GM21786 (cell line): ENCODE measurements at regions not wholly inside any gene's neighbourhood (a gene's known extent, or its start where the extent isn't known, plus 50 kb on each side); places are given as distances from the start of the nearest gene placed in this dataset.
"Not testable (repeated sequence)": the region's sequence is repeated elsewhere in the genome, so short reads cannot be mapped to it uniquely, and the experiment has no call there.

Source experiments
- ATAC-seq: cut with Tn5 transposase; IDR thresholded peaks from one replicate; pipeline ENCODE4 v1.9.1; 2021; ENCODE audit not compliant: unreplicated experiment

DNA sequence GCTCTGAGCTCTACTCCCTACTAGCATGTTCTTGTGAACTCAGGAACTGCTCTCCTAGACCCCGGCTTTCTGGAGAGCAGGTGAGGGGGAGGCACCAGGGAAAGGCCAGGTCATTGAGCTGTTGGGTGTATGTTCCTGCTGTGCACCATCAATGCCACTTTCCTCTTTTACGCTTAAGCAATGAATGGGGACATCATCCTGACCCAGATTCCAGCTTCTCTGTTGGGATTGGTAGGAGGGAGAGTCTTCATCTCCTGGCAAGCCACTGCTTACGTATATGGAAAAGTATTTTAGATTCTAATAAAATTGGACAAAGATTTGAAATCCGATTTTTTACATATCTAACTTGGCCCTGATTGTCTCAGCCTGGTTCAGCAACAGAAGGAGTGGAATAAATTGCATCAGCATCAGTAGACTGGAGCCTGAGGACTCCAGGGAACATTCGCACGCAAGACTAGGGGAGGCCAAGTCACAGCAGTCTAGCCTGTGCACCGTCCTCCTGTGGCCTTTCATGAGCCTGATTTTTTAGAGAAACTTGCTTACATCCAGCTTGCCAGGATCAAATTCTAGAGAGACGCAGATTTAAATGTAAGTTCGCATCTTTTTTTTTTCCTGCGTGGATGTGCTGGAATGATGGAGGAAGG, 439.3 kb downstream of the RPIA start:
- ATAC-seq: not testable (repeated sequence)

DNA sequence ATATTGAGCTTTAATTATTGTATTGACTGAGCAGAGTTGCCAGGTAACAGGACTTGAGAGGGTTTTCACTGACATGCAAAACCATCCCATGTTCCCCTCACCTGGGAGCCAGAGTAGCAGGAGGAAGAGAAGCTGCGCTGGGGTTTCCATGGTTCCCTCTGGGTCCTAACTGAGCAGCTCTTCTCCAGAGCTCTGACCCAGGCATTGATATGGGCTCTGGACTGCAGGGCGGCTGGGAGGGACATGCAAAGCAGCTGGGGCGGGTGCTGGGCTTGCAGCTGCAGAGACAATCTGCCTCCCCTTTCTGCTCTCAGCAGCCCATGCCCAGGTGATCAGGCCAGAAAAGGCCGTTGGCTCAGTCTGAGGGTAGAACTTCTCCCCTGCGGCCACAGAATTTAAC, 451.5 kb downstream of the RPIA start:
- ATAC-seq: not testable (repeated sequence)

DNA sequence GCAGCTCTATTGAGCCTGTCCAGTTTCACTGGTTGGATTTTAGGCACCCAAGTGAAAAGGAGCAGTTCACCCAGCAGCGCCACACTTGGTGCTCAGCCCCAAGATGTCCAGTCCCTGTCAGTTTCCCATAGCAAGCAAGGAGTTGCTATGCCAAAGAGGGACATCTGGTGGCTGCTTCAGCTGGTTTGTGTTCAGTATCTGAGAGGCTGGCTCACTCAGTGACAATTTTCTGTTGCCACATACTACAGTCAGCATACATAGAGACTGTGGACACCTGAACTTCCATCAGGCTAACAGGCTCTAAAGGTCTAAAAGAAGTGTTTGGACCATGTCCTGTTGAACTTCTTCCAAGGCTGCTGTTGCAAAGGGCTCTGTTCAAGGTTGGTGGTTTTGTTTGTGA, 453.9 kb downstream of the RPIA start:
- not testable (repeated sequence) for ATAC-seq

DNA sequence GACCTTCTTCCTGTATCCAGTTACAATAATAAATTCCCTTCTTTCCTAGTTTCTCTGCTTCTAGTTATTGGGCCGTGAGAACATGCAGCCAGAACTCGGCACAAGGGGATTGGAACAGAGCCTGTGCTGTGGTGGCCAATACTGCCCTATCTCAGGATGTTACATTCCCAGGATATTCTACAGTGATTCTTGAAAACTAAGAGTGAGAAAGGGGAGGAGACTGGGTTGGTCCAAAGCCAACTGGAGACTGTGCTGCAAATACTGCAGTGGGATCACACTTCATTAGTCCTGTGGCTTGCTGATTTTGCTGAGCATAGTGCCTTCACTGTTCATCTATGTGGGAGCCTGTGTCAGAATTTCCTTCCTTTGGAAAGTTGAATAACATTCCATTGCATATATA, 456.8 kb downstream of the RPIA start:
- ATAC-seq: not testable (repeated sequence)

DNA sequence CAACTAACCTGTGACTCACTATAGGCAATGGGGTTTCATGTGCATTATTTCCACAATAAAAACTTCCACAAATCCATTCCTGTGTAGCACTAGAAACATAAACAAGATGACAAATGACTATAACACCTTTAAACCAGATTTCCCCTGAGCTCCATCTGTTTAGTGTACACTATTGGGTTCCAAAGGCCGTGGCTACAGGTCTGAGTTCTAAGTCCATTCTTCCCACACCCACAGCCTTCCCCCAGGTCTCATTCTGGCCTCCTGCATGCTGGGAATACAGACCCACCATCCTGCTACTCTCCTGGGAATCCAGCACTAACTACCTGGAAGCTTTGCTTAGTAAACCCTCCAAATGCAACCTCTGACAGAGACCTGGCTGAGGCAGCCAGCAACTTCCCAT, 460.2 kb downstream of the RPIA start:
- ATAC-seq: not testable (repeated sequence)

DNA sequence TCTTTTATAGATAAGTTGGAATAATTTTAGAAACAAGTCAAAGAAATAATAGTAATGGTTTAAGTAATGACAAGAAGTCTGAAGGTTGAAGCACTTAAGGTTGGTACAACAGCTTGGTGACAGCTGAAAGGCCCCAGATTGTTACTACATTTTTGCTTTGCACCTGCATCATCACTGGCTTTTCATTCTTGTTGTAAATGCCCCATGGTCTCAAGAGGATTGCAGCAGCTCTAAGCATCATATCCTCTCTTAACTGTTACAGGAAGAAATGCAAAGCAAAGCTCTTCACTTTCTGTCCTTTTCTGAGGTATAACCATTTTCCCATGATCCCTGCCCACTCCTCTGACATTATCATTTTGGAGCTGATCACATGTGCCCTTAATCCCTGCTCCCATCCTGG, 461.0 kb downstream of the RPIA start:
- ATAC-seq: not testable (repeated sequence)

DNA sequence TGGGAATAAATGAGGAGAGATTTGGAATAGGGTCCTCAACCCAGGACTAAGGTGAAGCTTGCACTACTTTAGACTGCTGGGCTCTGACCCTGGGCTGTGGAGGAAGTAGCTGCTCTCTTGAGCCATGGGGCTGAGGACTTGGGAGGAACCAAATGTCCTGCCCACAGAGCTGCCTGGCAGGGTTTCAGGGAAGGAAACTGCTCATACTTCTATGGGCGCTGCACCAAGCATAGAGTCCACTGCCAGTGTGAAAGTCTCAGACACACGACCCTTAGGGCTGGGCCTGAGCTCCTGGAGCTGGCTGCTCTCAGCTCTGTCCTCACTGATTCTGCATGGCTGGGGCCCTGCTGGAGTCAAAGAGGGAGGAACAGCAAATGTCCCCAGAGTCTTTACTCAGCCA, 461.7 kb downstream of the RPIA start:
- ATAC-seq: not testable (repeated sequence)

DNA sequence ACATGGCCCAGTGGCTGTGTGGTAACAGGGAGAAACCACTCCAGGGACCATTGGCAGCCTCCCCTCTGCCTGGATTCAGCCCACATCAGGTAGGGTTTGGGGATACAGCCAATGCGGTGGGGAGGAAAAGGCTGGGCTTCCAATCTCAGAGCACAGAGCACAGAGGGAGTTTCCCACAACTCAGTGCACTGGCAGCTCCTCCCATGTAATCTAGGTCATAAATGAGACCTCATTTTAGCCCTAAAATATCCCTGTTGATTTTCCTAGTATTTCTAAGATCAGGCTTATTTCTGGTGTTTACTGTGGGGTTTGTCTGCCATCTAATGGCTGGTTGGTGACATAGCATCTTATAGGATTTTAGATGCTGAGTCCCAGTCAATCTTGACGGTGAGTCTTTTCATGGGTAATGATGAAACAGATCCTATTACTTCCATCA, 462.8 kb downstream of the RPIA start:
- ATAC-seq: not testable (repeated sequence)

DNA sequence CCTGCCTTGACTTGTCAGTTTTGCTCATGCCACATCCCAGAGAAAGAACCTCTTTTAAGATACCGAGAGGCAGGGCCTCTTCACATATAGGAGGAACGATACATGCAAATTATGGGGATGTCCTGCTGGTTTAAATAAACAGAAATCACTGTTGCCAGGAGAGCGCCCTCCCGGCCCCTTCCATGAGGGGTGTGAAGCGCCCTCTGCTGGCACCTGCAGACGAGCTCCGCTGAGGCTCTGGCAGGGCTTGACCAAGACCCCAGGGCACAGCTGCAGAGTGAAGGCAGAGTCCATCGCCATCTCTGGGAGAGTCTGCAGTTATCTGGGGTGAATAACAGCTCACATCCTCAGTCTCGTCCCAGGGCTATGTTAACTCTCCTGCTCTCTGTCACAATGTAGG, 468.8 kb downstream of the RPIA start:
- not testable (repeated sequence) for ATAC-seq

DNA sequence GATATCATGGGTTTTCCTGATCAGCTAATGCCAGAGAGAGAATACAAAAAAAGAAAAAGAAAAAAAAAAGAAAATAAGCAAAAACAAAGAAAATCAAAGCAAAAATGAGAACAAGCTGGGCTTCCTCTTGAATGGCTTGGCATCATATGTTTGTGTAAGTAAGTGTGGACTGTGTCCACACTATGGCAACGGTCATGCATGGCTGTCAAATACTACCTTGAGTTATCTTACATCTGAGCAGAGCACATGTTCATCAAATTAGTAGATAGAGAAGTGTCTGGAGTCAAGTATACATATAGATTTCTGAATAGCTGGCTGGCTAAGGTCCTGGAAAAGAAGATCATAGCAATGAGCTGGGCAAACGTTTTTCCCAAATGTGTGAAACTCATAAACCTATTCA, 470.2 kb downstream of the RPIA start:
- ATAC-seq: not testable (repeated sequence)

DNA sequence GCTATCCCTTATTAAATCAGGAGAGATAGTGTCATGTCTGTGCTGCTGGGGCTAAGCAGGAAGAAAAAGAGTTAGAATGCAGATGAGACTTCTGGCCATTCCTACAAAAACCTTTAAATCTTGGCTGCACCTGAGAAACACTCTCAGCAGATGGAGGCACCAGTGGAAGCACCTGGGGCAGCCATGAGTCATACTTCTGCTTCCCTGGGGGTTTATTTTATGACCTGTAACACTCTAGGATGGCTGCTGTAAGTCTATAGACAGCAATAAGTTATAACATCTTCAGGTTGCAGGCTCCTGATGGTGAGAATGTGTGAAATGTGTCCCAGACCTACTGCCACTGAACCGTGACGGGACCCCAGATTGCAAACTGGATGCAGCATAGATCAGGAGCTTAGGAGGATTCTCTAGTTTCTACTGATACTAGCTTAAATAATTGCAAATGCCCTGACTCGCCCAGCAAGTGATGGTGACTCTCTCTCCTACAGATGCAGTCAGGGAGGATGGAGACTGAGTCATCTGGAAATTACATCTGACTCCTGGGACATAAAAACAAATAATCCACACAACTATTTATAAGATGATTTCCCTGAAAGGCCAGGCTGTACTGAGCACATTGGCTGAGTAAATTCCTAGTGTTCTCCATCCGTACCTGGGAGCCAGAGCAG, 479.2 kb downstream of the RPIA start:
- ATAC-seq: not testable (repeated sequence)

DNA sequence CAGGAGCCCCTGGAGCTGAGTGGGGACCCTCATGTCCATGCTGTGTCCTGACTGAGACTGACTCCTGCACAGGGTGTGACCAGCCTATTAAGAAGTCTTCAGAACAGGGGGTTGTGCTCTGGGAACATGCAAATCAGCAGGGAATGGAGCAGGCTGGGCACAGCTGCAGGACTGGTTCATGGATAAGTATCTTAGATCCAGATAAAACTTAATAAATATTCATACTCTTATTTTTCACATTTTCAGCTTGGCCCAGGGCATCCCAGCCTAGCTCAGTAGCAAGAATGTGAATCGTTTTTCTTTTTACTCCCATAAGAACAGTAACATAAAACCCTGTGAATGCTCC, 479.7 kb downstream of the RPIA start:
- ATAC-seq: not testable (repeated sequence)

DNA sequence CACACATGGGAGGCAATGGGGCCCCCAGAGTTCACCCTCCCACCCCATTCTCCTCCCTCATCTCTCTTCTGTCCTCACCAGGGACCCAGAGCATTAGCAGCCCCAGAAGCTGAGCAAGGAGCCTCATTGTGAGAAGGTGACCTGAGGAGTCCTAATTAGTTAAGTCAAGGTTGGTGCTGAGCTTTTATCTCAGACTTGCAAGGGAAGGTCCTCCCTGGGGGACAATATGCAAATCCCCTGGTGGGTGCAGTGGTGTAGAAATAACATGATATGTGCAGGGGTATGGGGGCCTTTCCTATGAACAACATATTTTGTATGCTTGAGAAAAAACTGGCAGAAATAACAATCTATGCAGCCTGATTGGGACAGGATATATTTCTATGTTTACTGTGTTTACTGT, 485.5 kb downstream of the RPIA start:
- not testable (repeated sequence) for ATAC-seq

DNA sequence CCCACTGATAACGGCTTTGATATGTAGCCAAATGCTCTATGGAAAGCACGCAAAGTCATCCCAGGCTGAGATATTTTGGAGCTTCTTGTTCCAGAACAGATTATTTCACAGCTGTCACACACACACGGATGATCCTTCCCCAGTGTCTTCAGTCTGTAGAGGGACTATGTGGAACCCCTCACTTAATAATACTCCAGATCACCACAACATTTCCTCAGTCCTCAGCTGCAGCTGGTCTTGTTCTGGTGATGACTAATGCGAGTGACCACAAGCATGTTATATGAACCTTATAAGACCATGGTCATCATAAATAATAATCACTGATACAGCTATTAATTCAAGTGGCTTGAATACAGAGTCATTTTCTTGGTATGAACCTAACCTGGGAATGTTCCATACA, 490.7 kb downstream of the RPIA start:
- not testable (repeated sequence) for ATAC-seq

DNA sequence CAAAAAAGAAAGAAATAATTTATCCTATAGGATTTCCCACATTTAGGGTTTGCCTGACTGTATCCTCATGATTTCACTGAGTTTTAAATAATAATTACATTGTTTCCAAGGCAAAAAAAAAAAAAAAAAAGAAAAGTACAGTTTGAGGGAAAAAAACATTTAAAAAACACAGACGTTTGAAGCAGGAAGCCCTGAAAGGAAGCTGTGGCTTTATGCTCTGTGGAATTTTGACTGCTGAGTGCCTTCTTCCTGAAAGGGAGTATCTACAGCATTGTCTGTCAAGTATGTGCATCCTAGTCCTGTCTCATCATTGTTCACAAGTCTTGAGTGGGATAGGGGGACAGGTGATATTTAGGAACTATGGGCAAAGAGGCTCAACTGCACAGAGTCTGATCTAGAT, 493.3 kb downstream of the RPIA start:
- not testable (repeated sequence) for ATAC-seq

DNA sequence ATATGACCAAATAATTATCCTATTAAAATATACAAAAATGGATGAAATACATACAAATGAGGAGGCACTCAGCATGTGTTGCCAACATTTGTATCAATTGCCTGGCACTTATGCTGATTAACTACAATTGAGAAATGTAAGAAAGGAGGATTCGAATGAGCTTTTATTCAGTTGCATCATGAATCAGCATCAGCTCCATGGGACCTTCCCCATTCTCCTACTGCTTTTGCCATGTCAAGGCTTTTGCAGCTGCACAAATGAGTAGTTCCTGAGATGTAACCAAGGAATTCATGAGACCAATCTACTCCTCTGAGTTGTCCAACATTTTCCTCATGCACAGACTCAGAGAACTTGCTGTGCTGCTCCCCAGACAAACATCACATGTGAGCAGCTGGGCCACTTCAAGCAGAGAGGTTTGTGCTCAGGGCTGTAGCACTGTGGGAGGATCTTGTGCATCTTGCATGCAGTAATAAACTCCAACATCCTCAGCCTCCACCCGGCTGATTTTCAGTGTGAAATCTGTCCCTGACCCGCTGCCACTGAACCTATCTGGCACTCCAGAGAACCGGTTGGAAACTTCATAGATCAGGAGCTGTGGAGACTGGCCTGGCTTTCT, 504.3 kb downstream of the RPIA start:
- not testable (repeated sequence) for ATAC-seq

DNA sequence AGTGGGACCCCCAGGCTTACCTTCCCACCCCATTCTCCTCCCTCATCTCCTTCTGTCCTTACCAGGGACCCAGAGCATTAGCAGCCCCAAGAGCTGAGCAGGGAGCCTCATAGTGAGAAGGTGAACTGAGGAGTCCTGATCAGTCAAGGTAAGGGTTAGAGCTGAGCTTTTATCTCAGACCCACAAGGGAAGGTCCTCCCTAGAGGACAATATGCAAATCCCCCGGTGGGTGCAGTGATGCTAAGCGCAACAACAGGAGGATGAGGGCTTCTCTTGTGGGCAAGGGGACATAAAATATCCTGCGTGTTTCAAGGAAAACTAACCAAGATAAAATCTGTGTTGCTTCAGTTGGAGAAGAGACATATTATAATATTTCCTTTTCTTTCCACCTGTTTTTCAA, 505.2 kb downstream of the RPIA start:
- not testable (repeated sequence) for ATAC-seq

DNA sequence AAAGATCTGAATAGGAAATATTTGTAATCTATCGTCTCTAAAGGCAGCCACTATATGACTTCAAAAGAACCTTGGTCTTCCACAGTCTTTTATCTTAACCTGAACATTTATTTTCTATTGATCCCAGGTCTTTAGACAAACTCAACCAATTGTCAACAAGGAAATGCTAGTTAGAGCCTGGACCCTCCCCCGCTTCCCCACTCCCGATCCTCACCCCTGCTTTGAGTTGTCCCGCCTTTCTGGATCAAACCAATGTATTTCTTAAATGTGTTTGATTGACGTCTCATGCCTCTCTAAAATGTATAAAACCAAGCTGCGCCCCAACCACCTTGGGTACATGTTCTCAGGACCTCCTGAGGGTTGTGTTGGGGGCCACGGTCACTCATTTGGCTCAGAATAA, 506.6 kb downstream of the RPIA start:
- ATAC-seq: not testable (repeated sequence)

DNA sequence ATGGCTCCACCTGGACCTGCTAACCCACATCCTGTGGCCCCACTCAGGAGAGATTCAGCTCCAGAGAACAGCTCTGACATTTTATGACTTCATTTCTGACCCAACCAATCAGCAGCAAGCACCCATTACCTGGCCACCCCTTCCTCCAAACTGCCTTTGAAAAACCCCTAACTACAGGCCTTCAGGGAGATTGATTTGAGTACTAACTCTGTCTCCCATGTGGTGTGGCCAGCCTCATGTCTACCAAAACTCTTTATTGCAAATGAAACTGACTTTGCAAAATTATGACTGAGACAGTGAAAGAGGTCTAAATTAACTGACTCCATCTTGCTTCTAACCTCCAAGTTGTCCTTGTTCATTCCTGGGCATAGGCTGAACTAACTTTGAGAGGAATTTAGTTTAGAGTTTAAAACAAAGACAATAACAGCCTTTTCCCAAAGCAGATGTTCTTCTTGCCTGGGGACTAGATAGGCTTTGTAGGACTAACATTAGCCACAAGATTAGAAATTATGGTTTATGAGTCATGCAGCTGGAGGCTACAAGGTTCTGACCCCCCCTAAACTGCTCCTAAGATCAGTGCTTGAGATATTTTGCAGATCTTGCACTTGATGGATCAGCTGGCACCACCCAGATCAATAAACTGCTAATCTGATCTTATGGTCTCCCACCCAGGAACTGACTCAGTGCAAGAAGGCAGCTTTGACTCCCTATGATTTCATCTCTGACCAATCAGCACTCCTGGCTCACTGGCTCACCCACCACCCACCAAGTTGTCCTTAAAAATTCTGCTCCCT, 508.2 kb downstream of the RPIA start:
- not testable (repeated sequence) for ATAC-seq

DNA sequence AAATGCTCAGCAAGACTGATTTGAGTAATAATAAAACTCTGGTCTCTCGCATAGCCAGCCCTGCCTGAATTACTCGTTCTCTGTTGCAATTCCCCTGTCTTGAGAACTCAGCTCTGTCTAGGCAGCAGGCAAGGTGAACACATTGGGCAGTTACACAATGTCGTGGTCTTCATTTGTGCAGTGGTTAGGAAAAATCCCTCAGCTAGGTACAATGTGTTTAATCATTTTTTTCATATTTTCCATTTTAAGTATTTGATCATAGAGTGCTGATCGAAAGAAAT, 508.7 kb downstream of the RPIA start:
- not testable (repeated sequence) for ATAC-seq

DNA sequence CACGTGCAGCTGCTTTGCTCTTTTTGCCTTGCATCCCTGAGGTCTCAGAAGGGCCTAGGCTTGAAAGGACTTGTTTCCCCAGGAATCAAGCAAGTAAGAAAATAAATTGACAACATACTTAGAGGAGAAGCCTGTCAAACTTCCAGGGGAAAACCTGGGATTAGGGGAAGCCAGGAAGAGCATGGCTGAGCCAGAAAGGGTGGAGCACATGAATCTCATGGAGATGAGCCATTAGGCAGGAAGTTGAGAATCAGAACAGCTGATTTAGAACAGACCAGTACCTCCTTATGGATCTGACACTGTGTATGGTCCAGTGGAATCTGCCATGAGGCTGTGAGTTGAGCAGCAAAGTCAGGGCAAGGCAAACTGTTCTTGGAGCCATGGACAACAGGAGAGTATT, 511.0 kb downstream of the RPIA start:
- ATAC-seq: not testable (repeated sequence)

DNA sequence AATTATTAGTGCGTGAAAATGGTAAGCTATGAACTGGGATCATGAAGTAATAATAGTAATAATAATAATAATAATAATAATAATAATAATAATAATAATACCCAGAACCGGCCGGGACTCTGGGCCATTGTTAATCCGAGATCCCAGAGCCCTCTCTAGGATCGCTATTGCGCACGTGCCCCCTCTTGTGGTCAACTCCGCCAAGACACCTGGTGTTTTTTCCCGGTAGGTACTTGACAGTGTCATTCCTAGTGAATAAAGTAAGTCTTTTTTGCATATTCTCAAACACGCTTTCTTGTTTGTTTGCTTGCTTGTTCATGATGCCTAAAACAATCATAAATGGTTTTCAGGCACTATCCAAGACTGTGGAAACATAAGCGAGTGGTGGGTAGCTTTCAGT, 513.7 kb downstream of the RPIA start:
- not testable (repeated sequence) for ATAC-seq
